ENCODE measurements at regions not wholly inside any gene's neighbourhood (a gene's known extent, or its start where the extent isn't known, plus 50 kb on each side); places are given as distances from the start of the nearest gene placed in this dataset.
"Not testable (repeated sequence)": the region's sequence is repeated elsewhere in the genome, so short reads cannot be mapped to it uniquely, and the experiment has no call there.

DNA sequence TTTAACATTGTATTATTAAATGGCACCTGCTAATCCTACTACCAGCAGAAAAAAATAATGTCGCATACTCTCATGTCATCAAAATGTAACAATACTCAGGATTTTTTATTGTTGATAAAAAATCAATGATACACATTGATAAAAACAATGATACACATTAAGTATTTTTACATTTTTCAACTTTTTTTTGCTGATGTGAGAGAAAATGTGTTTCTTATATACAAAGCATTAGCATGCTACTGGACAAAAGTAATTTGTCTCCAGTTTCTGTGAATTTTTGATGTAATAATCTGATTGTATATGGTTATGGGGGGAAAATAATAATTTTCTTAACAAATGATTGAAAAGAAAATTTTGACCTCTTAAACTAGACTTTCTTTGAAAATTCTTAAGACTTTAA, 1256.6 kb upstream of the CNTN5 start:
- Histone ChIP-seq H3K27me3 (ENCODE audit: low read depth, low read length) (no peaks in the 10 kb centered on the region), H3K4me3 (ENCODE audit: low read depth in 1 of 2, low read length in 2 of 2) (no peak overlapping the region), H3K36me3 (ENCODE audit: control insufficient read depth in 1 of 2, insufficient read depth in 2 of 2, low read length in 2 of 2) (no peaks in the 10 kb centered on the region), H3K27ac (ENCODE audit: low read length) (no peak overlapping the region), H3K4me1 (ENCODE audit: control insufficient read depth in 1 of 2, insufficient read depth in 2 of 2, low read length in 2 of 2) (no peaks in the 10 kb centered on the region), H3K9me3 (ENCODE audit: control insufficient read depth in 1 of 2, low read length in 2 of 2) (no peaks in the 10 kb centered on the region)

DNA sequence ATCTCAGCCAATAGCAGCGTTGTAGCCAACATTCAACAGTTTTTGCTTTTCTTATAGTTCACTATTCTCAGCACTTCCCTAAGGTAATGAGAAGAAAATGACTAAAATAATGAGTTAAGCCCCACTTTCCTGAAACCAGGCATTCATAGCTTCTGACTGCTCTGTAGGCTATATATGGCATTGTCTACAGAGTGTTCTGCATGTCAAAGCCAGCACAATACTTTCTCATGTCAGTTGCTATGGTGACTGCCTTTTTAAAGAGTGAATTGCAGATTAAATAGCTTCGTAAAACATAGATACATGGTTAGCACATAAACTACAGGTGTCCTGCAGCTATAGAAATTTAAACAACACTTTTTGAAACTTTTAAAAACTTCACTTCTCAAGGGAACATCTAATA, 1256.1 kb upstream of the CNTN5 start:
- H3K27ac ChIP-seq (ENCODE audit: low read length) = no peak overlapping the region

DNA sequence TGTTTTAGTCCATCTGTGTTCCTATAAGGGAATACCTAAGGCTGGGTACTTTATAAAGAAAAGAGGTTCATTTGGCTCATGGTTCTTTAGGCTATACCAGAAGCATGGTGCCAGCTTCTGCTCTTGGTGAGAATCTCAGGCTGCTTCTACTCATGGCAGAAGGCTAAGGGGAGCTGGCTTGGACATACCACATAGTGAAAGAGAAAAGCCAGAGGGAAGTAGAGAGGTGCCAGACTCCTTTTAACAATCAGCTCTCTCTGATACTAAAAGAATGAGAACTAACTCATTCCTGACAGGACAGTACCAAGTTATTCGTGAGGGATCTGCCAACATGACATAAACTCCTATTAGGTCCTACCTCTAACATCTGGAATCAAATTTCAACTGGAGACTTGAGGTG, 1250.2 kb upstream of the CNTN5 start:
- Histone ChIP-seq H3K9me3 (ENCODE audit: control insufficient read depth in 1 of 2, low read length in 2 of 2) (no peaks in the 10 kb centered on the region), H3K4me3 (ENCODE audit: low read depth in 1 of 2, low read length in 2 of 2) (no peak overlapping the region), H3K27me3 (ENCODE audit: low read depth, low read length) (no peaks in the 10 kb centered on the region), H3K27ac (ENCODE audit: low read length) (no peak overlapping the region), H3K36me3 (ENCODE audit: control insufficient read depth in 1 of 2, insufficient read depth in 2 of 2, low read length in 2 of 2) (no peaks in the 10 kb centered on the region), H3K4me1 (ENCODE audit: control insufficient read depth in 1 of 2, insufficient read depth in 2 of 2, low read length in 2 of 2) (no peaks in the 10 kb centered on the region)

More for the DNA sequence above, 1256.1 kb upstream of the CNTN5 start:
- no peaks in the 10 kb centered on the region for H3K4me1 ChIP-seq (ENCODE audit: control insufficient read depth in 1 of 2, insufficient read depth in 2 of 2, low read length in 2 of 2)
- no peaks in the 10 kb centered on the region for H3K9me3 ChIP-seq (ENCODE audit: control insufficient read depth in 1 of 2, low read length in 2 of 2)
- no peaks in the 10 kb centered on the region for H3K27me3 ChIP-seq (ENCODE audit: low read depth, low read length)
- no peak overlapping the region for H3K4me3 ChIP-seq (ENCODE audit: low read depth in 1 of 2, low read length in 2 of 2)
- H3K36me3 ChIP-seq (ENCODE audit: control insufficient read depth in 1 of 2, insufficient read depth in 2 of 2, low read length in 2 of 2) = no peaks in the 10 kb centered on the region

DNA sequence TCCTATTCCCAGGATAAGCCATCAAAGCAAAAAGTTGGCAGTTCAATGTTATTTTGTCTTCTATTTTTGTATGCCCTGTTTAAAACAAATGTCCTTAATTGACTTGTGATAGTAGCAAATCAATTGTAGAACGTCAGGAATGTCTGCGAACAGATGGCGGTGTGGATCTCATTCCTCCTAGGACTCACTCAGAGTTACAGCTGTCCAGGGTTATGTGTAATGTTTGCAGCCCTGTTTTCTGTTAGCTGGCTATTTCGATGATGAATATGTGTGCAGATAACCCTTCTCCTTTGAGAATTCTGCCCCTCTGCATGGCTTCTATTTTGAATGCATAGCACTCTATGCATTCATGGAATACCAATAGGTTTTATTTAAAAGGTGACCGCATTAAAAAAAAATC, 1248.0 kb upstream of the CNTN5 start:
- H3K27ac ChIP-seq (ENCODE audit: low read length) = no peak overlapping the region
- no peaks in the 10 kb centered on the region for H3K9me3 ChIP-seq (ENCODE audit: control insufficient read depth in 1 of 2, low read length in 2 of 2)
- no peaks in the 10 kb centered on the region for H3K36me3 ChIP-seq (ENCODE audit: control insufficient read depth in 1 of 2, insufficient read depth in 2 of 2, low read length in 2 of 2)
- no peaks in the 10 kb centered on the region for H3K4me1 ChIP-seq (ENCODE audit: control insufficient read depth in 1 of 2, insufficient read depth in 2 of 2, low read length in 2 of 2)
- H3K27me3 ChIP-seq (ENCODE audit: low read depth, low read length) = no peaks in the 10 kb centered on the region
- H3K4me3 ChIP-seq (ENCODE audit: low read depth in 1 of 2, low read length in 2 of 2) = no peak overlapping the region

DNA sequence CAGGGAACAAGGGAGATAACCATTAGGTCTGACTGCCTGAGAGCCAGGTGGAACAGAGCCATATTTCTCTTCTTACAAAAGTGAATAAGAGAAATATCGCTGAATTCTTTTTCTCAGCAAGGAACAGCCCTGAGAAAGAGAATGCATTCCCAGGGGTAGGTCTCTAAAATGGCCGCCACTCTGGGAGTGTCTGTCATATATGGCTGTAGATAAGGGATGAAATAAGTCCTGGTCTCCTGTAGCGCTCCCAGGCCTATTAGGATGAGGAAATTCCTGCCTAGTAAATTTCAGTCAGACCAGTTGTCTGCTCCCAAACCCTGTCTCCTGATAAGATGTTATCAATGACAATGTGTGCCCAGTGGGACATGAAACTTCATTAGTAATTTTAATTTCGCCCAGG, 1236.4 kb upstream of the CNTN5 start:
- not testable (repeated sequence) for H3K9me3 ChIP-seq (ENCODE audit: control insufficient read depth in 1 of 2, low read length in 2 of 2); H3K27ac ChIP-seq (ENCODE audit: low read length); H3K4me3 ChIP-seq (ENCODE audit: low read depth in 1 of 2, low read length in 2 of 2)

DNA sequence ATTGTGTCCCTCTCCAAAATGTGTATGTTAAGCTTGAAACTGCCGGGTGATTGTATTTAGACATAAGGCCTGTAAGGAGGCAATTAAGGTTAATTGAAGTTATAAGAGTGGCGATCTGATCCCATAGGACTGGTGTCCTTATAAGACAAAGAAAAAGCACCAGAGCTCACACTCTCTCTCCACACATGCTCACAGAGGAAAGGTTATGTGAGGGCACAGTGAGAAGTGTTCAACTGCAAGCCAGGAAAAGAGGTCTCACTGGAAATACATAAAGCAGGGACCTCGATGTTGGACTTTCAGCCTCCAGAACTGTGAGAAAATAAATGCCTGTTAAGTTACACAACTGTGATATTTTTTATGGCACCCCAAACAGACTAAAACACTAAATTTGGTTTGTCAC, 1233.8 kb upstream of the CNTN5 start:
- H3K9me3 ChIP-seq (ENCODE audit: control insufficient read depth in 1 of 2, low read length in 2 of 2) = peaks cover 0 to 4% of the 10 kb centered on the region in 2 donors
- H3K27me3 ChIP-seq (ENCODE audit: low read depth, low read length) = no peaks in the 10 kb centered on the region
- H3K4me3 ChIP-seq (ENCODE audit: low read depth in 1 of 2, low read length in 2 of 2) = no peak overlapping the region
- H3K27ac ChIP-seq (ENCODE audit: low read length) = no peak overlapping the region
- no peaks in the 10 kb centered on the region for H3K36me3 ChIP-seq (ENCODE audit: control insufficient read depth in 1 of 2, insufficient read depth in 2 of 2, low read length in 2 of 2)
- no peaks in the 10 kb centered on the region for H3K4me1 ChIP-seq (ENCODE audit: control insufficient read depth in 1 of 2, insufficient read depth in 2 of 2, low read length in 2 of 2)

More for the DNA sequence above, 1236.4 kb upstream of the CNTN5 start:
- not testable (repeated sequence) for H3K4me1 ChIP-seq (ENCODE audit: control insufficient read depth in 1 of 2, insufficient read depth in 2 of 2, low read length in 2 of 2); H3K27me3 ChIP-seq (ENCODE audit: low read depth, low read length); H3K36me3 ChIP-seq (ENCODE audit: control insufficient read depth in 1 of 2, insufficient read depth in 2 of 2, low read length in 2 of 2)

DNA sequence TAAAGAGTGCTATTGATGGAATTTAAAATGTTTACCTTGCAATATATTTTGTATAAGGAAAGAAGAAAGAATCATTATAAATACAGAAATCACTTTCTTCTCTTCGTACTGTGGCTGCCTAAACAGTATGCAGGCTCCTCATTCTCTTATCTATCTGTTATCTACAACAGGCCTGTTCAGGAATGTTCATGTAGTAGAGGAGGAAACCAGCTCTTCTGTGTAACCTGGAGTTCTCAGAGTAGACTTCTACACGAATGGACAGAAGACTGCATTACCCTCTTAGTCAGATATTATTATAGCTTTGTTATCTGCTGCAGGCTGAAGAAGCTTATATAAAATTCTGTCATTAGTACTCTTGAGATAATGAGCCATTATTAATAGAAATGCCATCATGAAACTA, 1225.9 kb upstream of the CNTN5 start:
- no peaks in the 10 kb centered on the region for H3K9me3 ChIP-seq (ENCODE audit: control insufficient read depth in 1 of 2, low read length in 2 of 2)
- H3K27me3 ChIP-seq (ENCODE audit: low read depth, low read length) = no peaks in the 10 kb centered on the region
- H3K27ac ChIP-seq (ENCODE audit: low read length) = no peak overlapping the region
- H3K4me3 ChIP-seq (ENCODE audit: low read depth in 1 of 2, low read length in 2 of 2) = no peak overlapping the region
- no peaks in the 10 kb centered on the region for H3K36me3 ChIP-seq (ENCODE audit: control insufficient read depth in 1 of 2, insufficient read depth in 2 of 2, low read length in 2 of 2)
- H3K4me1 ChIP-seq (ENCODE audit: control insufficient read depth in 1 of 2, insufficient read depth in 2 of 2, low read length in 2 of 2) = peaks cover 0 to 5% of the 10 kb centered on the region in 2 donors

DNA sequence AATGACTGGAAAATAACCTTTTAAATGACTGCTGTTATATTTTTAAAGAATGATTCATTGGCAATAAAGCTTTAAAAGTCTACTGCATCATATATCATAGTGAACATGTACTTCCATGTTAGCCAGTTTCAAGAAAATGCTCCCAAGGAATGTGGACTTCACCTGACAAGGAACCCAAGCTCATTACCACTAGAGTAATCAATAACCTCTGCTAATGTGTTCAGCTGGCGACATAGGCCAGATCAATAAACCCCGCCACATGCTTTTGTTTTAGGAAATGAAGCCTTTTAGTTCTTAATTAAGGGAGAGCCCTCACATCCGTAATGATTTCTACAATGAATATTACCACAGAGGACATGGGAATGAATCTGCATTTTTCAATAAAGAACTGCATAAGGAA, 1219.9 kb upstream of the CNTN5 start:
- no peak overlapping the region for H3K27ac ChIP-seq (ENCODE audit: low read length)

DNA sequence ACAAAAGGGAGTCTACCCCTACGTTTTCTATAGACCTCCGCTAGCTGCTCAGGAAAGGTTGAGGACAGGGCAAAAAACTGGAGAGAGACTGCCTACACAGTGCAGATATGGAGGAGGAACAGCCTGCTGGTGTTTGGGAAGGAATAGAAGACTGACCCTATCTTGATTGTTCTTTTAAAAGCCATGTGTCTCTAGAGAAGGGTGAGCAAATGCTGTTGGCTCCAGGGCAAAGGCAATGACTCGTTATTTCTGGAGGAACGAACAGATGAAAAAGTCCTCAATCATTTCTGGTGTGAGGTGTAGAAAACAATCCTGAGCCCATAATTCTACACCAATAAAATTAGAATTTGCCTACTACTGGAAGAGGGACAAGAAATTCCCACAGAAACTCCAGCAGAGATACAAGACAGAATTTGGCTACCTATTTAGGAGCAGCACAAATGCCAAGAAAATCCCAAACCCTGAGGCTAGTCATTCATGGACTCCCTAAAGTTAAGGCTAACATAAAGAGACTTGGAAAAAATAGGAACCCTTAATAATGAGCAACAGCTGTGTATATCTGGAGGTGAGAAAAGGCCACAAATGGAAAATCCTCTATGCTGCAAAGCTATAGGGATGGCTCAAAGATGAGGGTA, 1206.3 kb upstream of the CNTN5 start:
- no peaks in the 10 kb centered on the region for H3K36me3 ChIP-seq (ENCODE audit: control insufficient read depth in 1 of 2, insufficient read depth in 2 of 2, low read length in 2 of 2)
- H3K27me3 ChIP-seq (ENCODE audit: low read depth, low read length) = no peaks in the 10 kb centered on the region
- no peak overlapping the region for H3K27ac ChIP-seq (ENCODE audit: low read length)
- no peaks in the 10 kb centered on the region for H3K4me1 ChIP-seq (ENCODE audit: control insufficient read depth in 1 of 2, insufficient read depth in 2 of 2, low read length in 2 of 2)
- peaks cover 0 to 6% of the 10 kb centered on the region in 2 donors for H3K9me3 ChIP-seq (ENCODE audit: control insufficient read depth in 1 of 2, low read length in 2 of 2)
- H3K4me3 ChIP-seq (ENCODE audit: low read depth in 1 of 2, low read length in 2 of 2) = no peak overlapping the region

More for the DNA sequence above, 1219.9 kb upstream of the CNTN5 start:
- Histone ChIP-seq H3K27me3 (ENCODE audit: low read depth, low read length) (no peaks in the 10 kb centered on the region), H3K4me3 (ENCODE audit: low read depth in 1 of 2, low read length in 2 of 2) (no peak overlapping the region), H3K4me1 (ENCODE audit: control insufficient read depth in 1 of 2, insufficient read depth in 2 of 2, low read length in 2 of 2) (peaks cover 0 to 5% of the 10 kb centered on the region in 2 donors), H3K9me3 (ENCODE audit: control insufficient read depth in 1 of 2, low read length in 2 of 2) (no peaks in the 10 kb centered on the region), H3K36me3 (ENCODE audit: control insufficient read depth in 1 of 2, insufficient read depth in 2 of 2, low read length in 2 of 2) (no peaks in the 10 kb centered on the region)

DNA sequence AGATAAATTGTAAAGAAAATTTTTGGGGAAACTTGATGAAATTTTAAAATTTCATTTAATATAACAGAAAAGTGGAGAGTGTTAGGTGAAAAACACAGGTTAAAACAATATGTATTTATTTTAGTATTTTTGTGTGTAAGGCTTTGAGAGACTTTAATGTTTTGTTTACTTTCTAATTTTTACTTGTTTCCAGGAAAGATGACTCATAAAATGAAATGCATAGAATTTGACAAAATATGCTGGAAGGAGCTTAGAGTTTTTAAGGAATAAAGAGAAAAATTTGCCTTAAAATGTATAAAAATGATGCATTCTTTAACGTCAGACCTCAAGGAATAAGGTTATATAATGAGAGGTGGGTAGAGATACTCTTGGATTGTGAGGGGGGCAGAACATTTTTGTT, 1205.1 kb upstream of the CNTN5 start:
- H3K4me3 ChIP-seq (ENCODE audit: low read depth in 1 of 2, low read length in 2 of 2) = no peak overlapping the region
- H3K27me3 ChIP-seq (ENCODE audit: low read depth, low read length) = no peaks in the 10 kb centered on the region
- no peaks in the 10 kb centered on the region for H3K4me1 ChIP-seq (ENCODE audit: control insufficient read depth in 1 of 2, insufficient read depth in 2 of 2, low read length in 2 of 2)
- H3K9me3 ChIP-seq (ENCODE audit: control insufficient read depth in 1 of 2, low read length in 2 of 2) = no peaks in the 10 kb centered on the region
- H3K27ac ChIP-seq (ENCODE audit: low read length) = no peak overlapping the region
- no peaks in the 10 kb centered on the region for H3K36me3 ChIP-seq (ENCODE audit: control insufficient read depth in 1 of 2, insufficient read depth in 2 of 2, low read length in 2 of 2)

DNA sequence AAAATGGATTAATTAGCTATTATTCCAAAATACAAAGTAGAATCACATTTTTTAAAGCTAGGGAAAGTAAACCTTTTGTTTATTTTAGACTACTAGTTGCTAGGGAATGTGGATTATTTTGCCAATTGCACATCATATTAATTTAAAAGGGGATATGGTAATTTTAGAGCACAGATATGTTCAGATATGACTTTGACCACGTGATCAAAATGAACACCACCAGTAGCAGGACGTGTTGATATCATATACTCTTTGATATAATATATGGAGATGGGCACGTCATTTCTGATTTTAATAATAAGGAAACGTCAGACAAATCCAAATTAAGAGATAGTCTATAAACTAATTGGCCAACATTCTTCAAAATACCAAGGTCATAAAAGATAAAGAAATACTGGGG, 1188.3 kb upstream of the CNTN5 start:
- H3K4me3 ChIP-seq (ENCODE audit: low read depth in 1 of 2, low read length in 2 of 2) = no peak overlapping the region
- H3K9me3 ChIP-seq (ENCODE audit: control insufficient read depth in 1 of 2, low read length in 2 of 2) = no peaks in the 10 kb centered on the region
- H3K27me3 ChIP-seq (ENCODE audit: low read depth, low read length) = no peaks in the 10 kb centered on the region
- H3K27ac ChIP-seq (ENCODE audit: low read length) = no peak overlapping the region
- H3K4me1 ChIP-seq (ENCODE audit: control insufficient read depth in 1 of 2, insufficient read depth in 2 of 2, low read length in 2 of 2) = no peaks in the 10 kb centered on the region
- no peaks in the 10 kb centered on the region for H3K36me3 ChIP-seq (ENCODE audit: control insufficient read depth in 1 of 2, insufficient read depth in 2 of 2, low read length in 2 of 2)

DNA sequence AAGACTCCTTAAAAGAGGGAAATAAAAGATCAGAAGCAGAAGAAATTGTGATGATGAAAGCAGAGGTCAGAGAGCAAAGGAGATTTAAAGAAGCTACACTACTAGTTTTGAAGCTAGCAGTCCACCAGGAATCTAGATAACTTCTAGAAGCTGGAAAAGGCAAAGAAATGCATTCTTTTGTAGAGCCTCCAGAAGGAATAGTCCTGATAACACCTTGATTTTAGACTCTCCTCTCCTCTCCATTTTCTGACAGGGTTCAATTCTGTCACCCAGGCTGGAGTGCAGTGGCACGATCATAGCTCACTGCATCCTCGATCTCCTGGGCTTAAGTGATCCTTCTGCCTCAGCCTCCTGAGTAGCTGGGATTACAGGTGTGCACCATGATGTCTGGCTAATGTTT, 1187.3 kb upstream of the CNTN5 start:
- H3K4me3 ChIP-seq (ENCODE audit: low read depth in 1 of 2, low read length in 2 of 2) = no peak overlapping the region
- H3K27me3 ChIP-seq (ENCODE audit: low read depth, low read length) = no peaks in the 10 kb centered on the region
- no peaks in the 10 kb centered on the region for H3K4me1 ChIP-seq (ENCODE audit: control insufficient read depth in 1 of 2, insufficient read depth in 2 of 2, low read length in 2 of 2)
- H3K36me3 ChIP-seq (ENCODE audit: control insufficient read depth in 1 of 2, insufficient read depth in 2 of 2, low read length in 2 of 2) = no peaks in the 10 kb centered on the region
- H3K9me3 ChIP-seq (ENCODE audit: control insufficient read depth in 1 of 2, low read length in 2 of 2) = no peaks in the 10 kb centered on the region
- H3K27ac ChIP-seq (ENCODE audit: low read length) = no peak overlapping the region

All from muscle layer of duodenum (tissue), 2 donors.